Pons (tissue), 1 donor: ENCODE measurements at regions not wholly inside any gene's neighbourhood (a gene's known extent, or its start where the extent isn't known, plus 50 kb on each side); places are given as distances from the start of the nearest gene placed in this dataset.

Experiments used
- DNase-seq: peaks from one replicate; pipeline ENCODE4 v3.0.0-alpha.2; 2016; ENCODE audit warnings: low spot score

- DNase-seq = no peak
Observed at GRCh38 chr16:9469512-9469911, 378.1 kb downstream of the HAPSTR1 start.

GRCh38 chr16:9476744-9477143, 385.3 kb downstream of the HAPSTR1 start:
- DNase-seq = no peak

DNA sequence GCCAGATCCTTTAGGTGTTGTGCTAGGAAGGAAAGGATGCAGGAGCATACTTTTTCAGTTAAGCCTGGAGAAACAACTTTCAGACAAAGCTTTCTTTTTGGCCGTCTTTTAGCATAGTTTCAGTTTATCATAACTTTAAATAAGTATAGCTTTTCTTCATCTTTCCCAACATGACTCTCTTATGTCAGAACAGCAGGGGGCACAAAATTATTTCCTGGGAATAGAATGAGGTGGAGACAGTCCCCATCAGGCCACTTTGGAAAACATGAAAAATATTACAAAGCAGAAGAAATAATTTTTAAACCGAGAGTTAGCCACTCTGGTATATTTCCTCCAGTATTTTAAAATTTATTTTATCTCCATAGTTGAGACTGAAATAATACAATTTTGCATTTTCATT, 387.6 kb downstream of the HAPSTR1 start:
- peak; percentile 9 for DNase-seq

DNA sequence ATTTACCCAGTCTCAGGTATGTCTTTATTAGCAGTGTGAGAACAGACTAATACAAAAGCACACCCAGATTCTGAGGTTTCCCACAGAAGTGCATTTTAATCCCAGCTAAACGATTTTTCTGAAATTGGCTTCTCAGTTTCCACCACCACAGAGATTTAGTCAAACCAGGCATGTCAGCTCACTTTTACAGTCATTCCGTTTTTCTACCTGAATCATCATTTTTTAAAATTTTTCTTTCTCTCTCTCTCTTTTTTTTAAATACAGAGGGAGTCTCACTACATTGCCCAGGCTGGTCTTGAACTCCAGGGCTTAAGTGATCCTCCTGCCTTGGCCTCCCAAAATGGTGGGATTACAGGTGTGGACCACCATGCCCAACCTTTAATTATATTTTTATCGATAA, 389.1 kb downstream of the HAPSTR1 start:
- DNase-seq = no peak

GRCh38 chr16:9481747-9482730, 390.6 kb downstream of the HAPSTR1 start:
- no peak for DNase-seq

DNA sequence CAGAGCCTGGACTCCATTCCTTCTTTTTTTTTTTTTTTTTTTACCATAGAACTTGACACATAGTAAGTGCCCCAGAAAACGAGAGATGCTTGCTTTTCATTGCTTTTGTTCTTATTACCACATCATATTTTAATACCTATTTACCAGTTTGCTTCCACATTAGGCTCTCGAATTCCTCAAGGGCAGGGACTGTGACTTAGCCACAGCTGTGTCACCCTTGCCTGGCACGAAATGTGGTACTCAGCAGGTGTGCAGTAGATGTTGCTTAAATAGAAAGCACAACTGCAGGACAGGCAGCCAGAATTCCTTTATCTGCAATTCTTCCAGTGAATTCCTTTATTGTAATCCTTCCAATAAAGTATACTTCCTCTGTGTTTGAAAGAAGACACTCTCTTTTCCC, 393.0 kb downstream of the HAPSTR1 start:
- no peak for DNase-seq

DNA sequence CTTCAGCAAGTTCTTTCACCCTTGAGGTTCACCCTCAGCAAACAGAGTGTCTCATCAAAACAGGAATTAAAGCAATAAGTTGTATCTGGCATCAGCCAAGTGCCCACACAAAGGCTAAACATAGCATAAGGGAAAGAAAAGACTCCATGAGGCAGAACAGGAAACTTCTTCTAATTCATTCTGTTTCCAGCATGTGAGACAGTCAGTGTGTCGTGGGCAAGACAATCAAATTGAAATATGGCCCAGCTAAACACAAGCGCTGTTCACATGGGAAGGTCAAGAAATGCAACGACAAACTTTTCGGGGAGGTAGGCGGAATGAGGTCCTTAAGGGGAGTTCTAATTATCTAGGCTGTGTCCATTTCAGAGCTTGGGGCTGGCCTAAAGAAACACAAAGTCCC, 393.4 kb downstream of the HAPSTR1 start:
- DNase-seq = peak; percentile 4

GRCh38 chr16:9489835-9490467, 398.5 kb downstream of the HAPSTR1 start:
- peak; percentile 22 for DNase-seq

DNA sequence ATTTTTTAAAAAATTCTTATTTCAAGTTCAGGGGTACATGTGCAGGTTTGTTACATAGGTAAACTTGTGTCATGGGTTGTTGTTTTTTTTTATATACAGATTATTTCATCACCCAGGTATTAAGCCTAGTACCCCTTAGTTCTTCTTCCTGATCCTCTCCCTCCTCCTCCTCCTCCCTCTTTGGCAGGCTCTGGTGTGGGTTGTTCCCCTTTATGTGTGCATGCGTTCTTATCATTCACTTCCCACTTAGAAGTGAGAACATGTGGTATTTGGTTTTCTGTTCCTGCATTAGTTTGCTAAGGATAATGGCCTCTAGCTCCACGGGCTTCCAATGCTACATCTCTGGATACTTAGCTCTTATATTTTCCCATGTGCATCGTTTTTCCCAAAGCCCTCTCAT, 404.4 kb downstream of the HAPSTR1 start:
- DNase-seq = peak; percentile 29

GRCh38 chr16:9497750-9498149, 406.3 kb downstream of the HAPSTR1 start:
- no peak for DNase-seq

- DNase-seq = no peak
Observed at GRCh38 chr16:9499941-9500593, 408.6 kb downstream of the HAPSTR1 start.

DNA sequence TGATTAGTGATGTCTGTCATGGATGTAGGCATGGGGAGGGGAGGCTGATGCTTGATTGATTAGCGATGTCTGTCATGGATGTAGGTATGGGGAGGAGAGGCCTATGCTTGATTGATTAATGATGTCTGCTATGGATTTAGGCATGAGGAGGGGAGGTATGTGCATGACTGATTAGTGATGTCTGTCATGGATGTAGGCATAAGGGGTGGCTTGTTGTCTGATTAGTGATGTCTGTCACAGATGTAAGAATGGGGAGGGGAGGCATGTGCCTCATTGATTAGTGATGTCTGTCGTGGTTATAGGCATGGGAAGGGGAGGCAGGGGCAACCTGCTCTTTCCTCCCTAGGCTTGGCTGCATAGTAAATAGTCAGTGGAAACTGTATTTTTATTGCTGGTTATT, 409.4 kb downstream of the HAPSTR1 start:
- DNase-seq = no peak

GRCh38 chr16:9503251-9503984, 412.0 kb downstream of the HAPSTR1 start:
- no peak for DNase-seq

- no peak for DNase-seq
Observed at GRCh38 chr16:9508328-9508936, 417.0 kb downstream of the HAPSTR1 start.

DNA sequence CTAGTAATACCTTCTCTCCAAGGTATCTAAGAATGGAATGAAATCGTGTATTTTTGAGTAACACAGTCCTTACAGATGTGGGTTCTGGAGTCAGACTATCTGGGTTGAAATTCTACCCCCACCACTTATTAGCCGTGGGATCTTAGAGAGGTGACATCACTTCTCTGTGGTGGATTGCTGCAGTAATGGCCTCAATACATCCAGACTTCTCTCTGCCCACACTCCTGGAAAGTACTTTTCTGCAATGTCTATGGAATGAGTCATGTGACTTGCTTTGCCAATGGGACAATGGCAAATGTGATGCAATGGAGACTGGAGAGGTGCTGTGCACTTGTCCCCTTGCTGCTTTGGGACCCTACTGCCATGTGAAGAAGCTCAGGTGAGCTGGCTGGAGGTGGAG, 418.2 kb downstream of the HAPSTR1 start:
- no peak for DNase-seq

- DNase-seq = no peak
Observed at GRCh38 chr16:9511389-9511788, 419.9 kb downstream of the HAPSTR1 start.

GRCh38 chr16:9516444-9516843, 425.0 kb downstream of the HAPSTR1 start:
- DNase-seq = no peak

GRCh38 chr16:9518051-9518450, 426.6 kb downstream of the HAPSTR1 start:
- no peak for DNase-seq

GRCh38 chr16:9518581-9518980, 427.1 kb downstream of the HAPSTR1 start:
- DNase-seq = no peak

- no peak for DNase-seq
Observed at GRCh38 chr16:9521749-9522370, 430.4 kb downstream of the HAPSTR1 start.

DNA sequence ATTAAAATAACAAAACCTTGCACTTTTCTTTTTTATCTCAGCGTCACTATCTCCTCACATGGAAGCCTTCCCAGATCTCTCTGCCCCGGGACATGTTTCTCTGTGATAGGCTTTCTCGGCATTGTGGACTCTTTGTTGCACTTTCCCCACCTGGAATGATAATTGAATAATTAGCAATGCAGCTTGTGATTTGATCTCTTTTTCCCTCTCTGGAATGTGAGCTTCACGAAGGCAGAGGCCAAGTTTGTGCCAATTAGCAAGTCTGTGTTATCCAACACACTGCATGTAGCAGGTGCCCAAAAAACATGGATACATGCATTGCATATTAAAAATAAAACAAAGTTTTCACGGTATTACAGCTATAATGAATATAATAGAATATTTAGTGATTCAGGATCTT, 431.2 kb downstream of the HAPSTR1 start:
- no peak for DNase-seq
